SKM-1 treated with dmso at 0.1 percent for 144 hours (cell line): ENCODE measurements at regions not wholly inside any gene's neighbourhood (a gene's known extent, or its start where the extent isn't known, plus 50 kb on each side); places are given as distances from the start of the nearest gene placed in this dataset.

Experiments used
- DNase-seq: peaks from one replicate; lab custom pipeline; 2025; ENCODE audit not compliant: unreplicated experiment; lab: John Stamatoyannopoulos, UW

GRCh38 chr6:134866563-134866962 lies 83.3 kb downstream of the ALDH8A1 start:
- no peak for DNase-seq

- no peak for DNase-seq
Observed at GRCh38 chr6:134864558-134864957, 85.3 kb downstream of the ALDH8A1 start.

GRCh38 chr6:134863763-134864510 lies 86.0 kb downstream of the ALDH8A1 start:
- no peak for DNase-seq

GRCh38 chr6:134854366-134854765 lies 95.5 kb downstream of the ALDH8A1 start:
- no peak for DNase-seq

GRCh38 chr6:134853111-134854055 lies 96.5 kb downstream of the ALDH8A1 start:
- no peak for DNase-seq

GRCh38 chr6:134851548-134851947 lies 98.4 kb downstream of the ALDH8A1 start:
- DNase-seq, result no peak

DNA sequence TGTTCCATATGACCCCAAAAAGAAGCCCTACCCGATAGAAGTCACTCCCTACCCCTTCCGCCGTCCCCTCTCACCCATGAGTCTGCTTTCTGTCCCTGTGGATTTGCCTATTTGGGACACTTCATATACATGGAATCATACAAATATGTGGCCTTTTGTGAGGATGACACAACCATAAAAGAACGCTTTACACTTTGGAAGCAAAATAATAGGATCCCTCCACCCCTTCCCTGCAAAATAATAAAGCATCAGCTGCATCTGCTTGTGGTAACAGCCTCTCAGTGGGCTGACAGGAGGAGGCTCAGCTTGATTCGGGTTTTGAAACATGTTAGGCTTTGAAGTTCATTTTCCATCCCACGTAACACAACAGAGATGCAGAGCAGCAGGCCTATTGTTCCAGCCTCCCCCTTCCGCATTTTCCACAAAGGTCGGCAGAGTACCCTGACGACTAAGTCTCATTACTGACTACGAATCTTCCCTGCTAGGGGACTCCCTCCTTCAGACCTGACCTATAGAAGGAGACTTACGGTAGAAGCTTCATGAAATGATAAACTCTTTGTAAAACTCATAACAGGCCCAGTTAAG lies 99.1 kb downstream of the ALDH8A1 start:
- no peak for DNase-seq

GRCh38 chr6:134849920-134850447 lies 99.9 kb downstream of the ALDH8A1 start:
- no peak for DNase-seq

GRCh38 chr6:134848076-134848475 lies 101.8 kb downstream of the ALDH8A1 start:
- DNase-seq, result no peak

DNA sequence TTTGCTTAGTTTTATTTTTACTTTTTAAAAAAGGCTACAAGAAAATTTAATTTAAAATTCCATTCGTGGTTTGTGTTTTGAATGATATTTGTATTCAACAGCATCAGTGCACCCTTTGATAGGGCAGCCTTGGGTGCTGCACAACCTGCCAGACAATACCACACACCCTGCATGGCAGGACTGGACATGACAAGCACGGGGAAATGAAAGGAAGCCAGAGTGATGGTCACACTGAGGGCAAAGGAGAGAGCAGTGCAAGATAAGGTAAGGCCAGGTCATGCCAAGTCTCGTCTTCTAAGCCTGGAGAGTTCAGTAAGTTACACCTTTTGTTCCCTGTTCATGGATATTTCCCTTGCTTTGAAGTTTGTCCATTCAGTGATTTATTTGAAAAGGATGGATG lies 103.0 kb downstream of the ALDH8A1 start:
- no peak for DNase-seq

DNA sequence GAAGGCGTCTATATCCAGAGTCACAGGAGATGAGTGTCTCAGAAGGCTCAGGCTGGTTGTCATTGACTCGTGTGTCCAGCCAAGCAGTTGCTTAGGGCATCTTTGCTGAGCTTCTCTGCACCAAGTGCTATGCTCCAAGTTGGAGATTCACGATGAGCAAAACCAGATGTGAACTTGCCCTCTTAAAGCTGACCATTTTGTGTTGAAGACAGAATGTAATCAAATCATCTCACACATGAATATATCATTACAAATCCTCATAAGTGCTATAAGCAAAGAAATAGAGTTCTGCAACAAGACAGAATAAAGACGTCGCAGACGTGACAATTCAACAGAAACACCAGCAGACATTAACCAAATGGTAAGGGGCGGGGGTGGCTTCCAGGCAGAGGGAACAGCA lies 103.9 kb downstream of the ALDH8A1 start:
- no peak for DNase-seq

DNA sequence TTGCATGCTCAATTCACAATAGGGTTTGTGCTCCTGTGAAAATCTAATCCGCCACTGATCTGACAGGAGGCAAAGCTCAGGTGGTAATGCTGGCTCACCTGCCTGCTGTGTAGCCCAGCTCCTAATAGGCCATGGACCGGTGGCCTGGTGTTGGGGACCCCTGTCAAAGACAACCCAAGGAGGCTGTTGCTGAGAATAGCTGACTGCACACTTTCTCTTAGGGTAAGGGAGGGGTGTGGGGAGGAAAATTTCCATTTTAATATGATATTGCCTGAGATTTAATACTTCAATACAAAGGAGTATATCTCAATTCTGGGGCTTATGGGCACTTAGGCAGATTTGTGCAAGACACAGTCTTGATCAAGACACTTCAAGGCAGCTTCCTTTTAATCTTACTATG lies 105.8 kb downstream of the ALDH8A1 start:
- no peak for DNase-seq

DNA sequence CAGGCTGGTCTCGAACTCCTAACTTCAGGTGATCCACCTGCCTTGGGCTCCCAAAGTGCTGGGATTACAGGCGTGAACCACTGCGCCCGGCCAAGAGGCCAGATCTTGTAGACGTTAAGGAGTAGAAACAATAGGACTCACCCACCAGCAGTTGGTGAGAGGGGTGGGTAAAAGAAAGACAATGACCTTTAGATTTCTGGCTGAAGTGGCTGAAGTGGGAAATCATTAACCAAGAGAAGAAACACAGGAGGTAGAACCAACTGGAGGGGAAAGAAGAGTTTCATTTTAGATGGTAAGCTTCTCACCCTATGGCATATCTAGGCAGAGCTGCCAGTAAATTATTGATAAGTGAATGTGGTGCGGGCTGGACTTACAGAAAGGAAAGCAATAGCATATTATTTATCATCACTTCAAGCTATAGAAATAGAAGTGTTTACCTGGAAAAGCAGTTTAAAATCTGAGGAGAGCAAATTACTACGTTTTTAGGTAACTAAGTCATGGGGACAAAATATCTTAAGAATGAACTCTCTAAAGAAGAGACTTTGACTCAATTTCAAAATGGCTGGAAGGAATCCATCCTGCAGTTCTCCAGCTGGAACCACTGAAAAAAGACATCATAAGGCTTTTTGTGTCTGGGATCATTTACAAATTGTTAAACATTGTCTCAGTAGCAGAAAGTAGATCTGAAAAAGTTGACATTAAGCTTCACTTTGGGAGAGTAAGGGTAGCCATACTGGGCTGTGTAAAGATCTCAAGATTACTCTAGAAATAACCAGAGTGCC lies 109.6 kb downstream of the ALDH8A1 start:
- no peak for DNase-seq

GRCh38 chr6:134835993-134836392 lies 113.9 kb downstream of the ALDH8A1 start:
- DNase-seq, result no peak

- DNase-seq, result no peak
Observed at GRCh38 chr6:134830940-134831339, 119.0 kb downstream of the ALDH8A1 start.

DNA sequence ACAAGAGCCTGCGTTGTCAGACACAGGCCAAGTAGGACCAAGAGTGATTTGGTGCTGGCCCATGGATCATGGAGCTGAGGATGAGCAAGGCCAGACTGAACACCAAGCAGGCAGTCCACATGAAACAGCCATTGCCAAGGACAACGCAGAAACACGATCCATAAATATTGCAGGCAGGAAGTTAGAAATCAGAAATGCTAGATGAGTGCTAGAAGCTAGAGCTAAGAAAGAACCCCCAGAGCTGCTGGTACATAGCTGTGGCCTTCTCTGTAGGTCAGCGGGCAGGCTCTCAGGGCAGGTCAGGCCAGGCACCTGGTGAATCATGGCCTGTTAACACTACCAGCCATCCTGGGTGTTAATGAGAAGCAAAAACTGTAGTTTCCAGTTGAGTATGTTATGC lies 119.7 kb downstream of the ALDH8A1 start:
- DNase-seq, result no peak

GRCh38 chr6:134828641-134829040 lies 121.3 kb downstream of the ALDH8A1 start:
- no peak for DNase-seq

GRCh38 chr6:134826889-134827737 lies 122.8 kb downstream of the ALDH8A1 start:
- DNase-seq, result no peak

DNA sequence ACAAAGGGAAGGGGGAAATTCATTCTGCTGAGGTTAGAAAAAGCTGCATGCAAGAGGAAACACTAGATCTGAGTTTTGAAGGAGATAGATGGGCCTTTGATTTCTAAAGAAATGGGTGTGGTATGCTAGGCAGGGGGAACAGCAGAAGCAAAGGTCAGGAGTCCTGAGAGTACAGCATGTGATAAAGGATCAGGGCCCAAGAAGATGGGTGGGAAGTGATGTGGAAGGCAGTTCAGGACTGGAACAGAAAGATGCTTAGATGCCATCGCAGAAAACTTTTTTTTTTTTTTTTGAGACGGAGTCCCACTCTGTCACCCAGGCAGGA lies 126.2 kb downstream of the ALDH8A1 start:
- no peak for DNase-seq
